HG03135 (cell line): ENCODE measurements at regions not wholly inside any gene's neighbourhood (a gene's known extent, or its start where the extent isn't known, plus 50 kb on each side); places are given as distances from the start of the nearest gene placed in this dataset.

Experiments
- ATAC-seq: cut with Tn5 transposase; IDR thresholded peaks from one replicate; pipeline ENCODE4 v1.9.1; 2021; ENCODE audit warnings: mild to moderate bottlenecking, moderate library complexity; ENCODE audit not compliant: unreplicated experiment

GRCh38 chr13:34512817-34513216 is 429.3 kb upstream of the NBEA start:
- ATAC-seq, result no peak

- no peak for ATAC-seq
These were observed 428.5 kb upstream of the NBEA start for GRCh38 chr13:34513526-34513925.

- no peak for ATAC-seq
These were observed 426.9 kb upstream of the NBEA start for GRCh38 chr13:34515201-34515600.

GRCh38 chr13:34521171-34521570 is 420.9 kb upstream of the NBEA start:
- ATAC-seq, result no peak

- no peak for ATAC-seq
These were observed 419.3 kb upstream of the NBEA start for GRCh38 chr13:34522808-34523207.

GRCh38 chr13:34523406-34523805 is 418.7 kb upstream of the NBEA start:
- no peak for ATAC-seq

GRCh38 chr13:34533941-34534340 is 408.1 kb upstream of the NBEA start:
- no peak for ATAC-seq

- ATAC-seq, result no peak
These were observed 399.7 kb upstream of the NBEA start for GRCh38 chr13:34542321-34542720.

GRCh38 chr13:34543836-34544235 is 398.2 kb upstream of the NBEA start:
- no peak for ATAC-seq

- no peak for ATAC-seq
These were observed 396.6 kb upstream of the NBEA start for GRCh38 chr13:34545461-34545860.

GRCh38 chr13:34546344-34547250 is 395.5 kb upstream of the NBEA start:
- ATAC-seq, result no peak

GRCh38 chr13:34547929-34548328 is 394.1 kb upstream of the NBEA start:
- ATAC-seq, result no peak

GRCh38 chr13:34553376-34553775 is 388.7 kb upstream of the NBEA start:
- ATAC-seq, result no peak

GRCh38 chr13:34555988-34556387 is 386.1 kb upstream of the NBEA start:
- ATAC-seq, result no peak

GRCh38 chr13:34561033-34561432 is 381.0 kb upstream of the NBEA start:
- ATAC-seq, result no peak

GRCh38 chr13:34567597-34567996 is 374.5 kb upstream of the NBEA start:
- no peak for ATAC-seq

GRCh38 chr13:34570698-34571353 is 371.2 kb upstream of the NBEA start:
- no peak for ATAC-seq

GRCh38 chr13:34571716-34572115 is 370.4 kb upstream of the NBEA start:
- no peak for ATAC-seq

GRCh38 chr13:34577051-34577450 is 365.0 kb upstream of the NBEA start:
- no peak for ATAC-seq

- ATAC-seq, result no peak
These were observed 363.6 kb upstream of the NBEA start for GRCh38 chr13:34578471-34578870.

- ATAC-seq, result no peak
These were observed 363.2 kb upstream of the NBEA start for GRCh38 chr13:34578917-34579316.

- ATAC-seq, result no peak
These were observed 358.9 kb upstream of the NBEA start for GRCh38 chr13:34583181-34583580.
